Keratinocyte (primary cell): ENCODE measurements at regions not wholly inside any gene's neighbourhood (a gene's known extent, or its start where the extent isn't known, plus 50 kb on each side); places are given as distances from the start of the nearest gene placed in this dataset.

ENCODE experiments used
- DNase-seq: peaks from one replicate; pipeline ENCODE4 v3.0.0-alpha.2; 2011; ENCODE audit warnings: low read depth, missing footprints, low spot score
- FAIRE-seq: peaks from 2 replicates; lab custom pipeline; 2011; peaks lifted over from hg19 to GRCh38; lab: Jason Lieb, UNC
- H2AFZ ChIP-seq: 2 replicates; pipeline ENCODE4 v1.6.0; 2012; ENCODE audit warnings: low read length, control low read depth, inconsistent platforms; ENCODE audit not compliant: control insufficient read depth
- H3K27ac ChIP-seq: 2 replicates; pipeline ENCODE4 v1.5.1; 2011; ENCODE audit warnings: low read length; ENCODE audit not compliant: control insufficient read depth, insufficient read depth
- H3K27me3 ChIP-seq: 3 replicates; pipeline ENCODE4 v1.6.0; 2011; ENCODE audit warnings: low read length; ENCODE audit not compliant: control insufficient read depth, insufficient read depth; ENCODE audit errors: extremely low read depth
- H3K36me3 ChIP-seq, 2 experiments: 2 replicates in 1 of 2; 3 replicates in 1 of 2; pipeline ENCODE4 v1.5.1; 2011; ENCODE audit warnings: low read length in 2 of 2, mild to moderate bottlenecking in 1 of 2; ENCODE audit not compliant: control insufficient read depth in 2 of 2, insufficient read depth in 2 of 2; ENCODE audit errors: extremely low read depth in 1 of 2
- H3K4me1 ChIP-seq: 3 replicates; pipeline ENCODE4 v1.5.1; 2011; ENCODE audit warnings: low read length; ENCODE audit not compliant: control insufficient read depth, insufficient read depth; ENCODE audit errors: extremely low read depth
- H3K4me2 ChIP-seq: 3 replicates; pipeline ENCODE4 v1.6.0; 2011; ENCODE audit warnings: low read depth, low read length; ENCODE audit not compliant: control insufficient read depth, insufficient read depth; ENCODE audit errors: extremely low read depth
- H3K4me3 ChIP-seq, 3 experiments: fragments of 200-600 bp in 1 of 3; sonication (generic) in 1 of 3; 2 replicates in 2 of 3; 3 replicates in 1 of 3; pipeline ENCODE4 v1.5.1; 2011 to 2016; ENCODE audit warnings: low read length in 3 of 3, mild to moderate bottlenecking in 3 of 3, control low read depth in 2 of 3, inconsistent platforms in 1 of 3, low read depth in 1 of 3, mixed read lengths in 1 of 3, mixed run types in 1 of 3, moderate library complexity in 1 of 3; ENCODE audit not compliant: control insufficient read depth in 2 of 3, insufficient read depth in 2 of 3; ENCODE audit errors: extremely low read depth in 1 of 3
- H3K79me2 ChIP-seq: 2 replicates; pipeline ENCODE4 v1.6.0; 2012; ENCODE audit warnings: low read length; ENCODE audit not compliant: control insufficient read depth, insufficient read depth
- H3K9ac ChIP-seq: 3 replicates; pipeline ENCODE4 v1.6.0; 2011; ENCODE audit warnings: low read length; ENCODE audit not compliant: control insufficient read depth, insufficient read depth; ENCODE audit errors: extremely low read depth
- H3K9me1 ChIP-seq: 3 replicates; pipeline ENCODE4 v1.6.0; 2011; ENCODE audit warnings: low read length; ENCODE audit not compliant: control insufficient read depth, insufficient read depth; ENCODE audit errors: extremely low read depth
- H3K9me3 ChIP-seq: 2 replicates; pipeline ENCODE4 v1.5.1; 2012; ENCODE audit warnings: low read depth, low read length; ENCODE audit not compliant: control insufficient read depth
- H4K20me1 ChIP-seq: 3 replicates; pipeline ENCODE4 v1.6.0; 2011; ENCODE audit warnings: low read length; ENCODE audit not compliant: control insufficient read depth, insufficient read depth; ENCODE audit errors: extremely low read depth
- CTCF ChIP-seq, 3 experiments: IDR thresholded peaks in 1 of 3; conservative IDR thresholded peaks in 1 of 3; optimal IDR thresholded peaks in 1 of 3; 2 replicates in 2 of 3; 3 replicates in 1 of 3; pipeline versions ENCODE3 to v1.5.1; 2011; ENCODE audit warnings: low read length in 3 of 3, mild to moderate bottlenecking in 3 of 3, moderate library complexity in 2 of 3, control low read depth in 1 of 3, inconsistent platforms in 1 of 3; ENCODE audit not compliant: insufficient read depth in 2 of 3; ENCODE audit errors: extremely low read depth in 1 of 3
- EZH2 ChIP-seq: IDR thresholded peaks from one replicate; pipeline ENCODE4 v1.6.1; 2012; ENCODE audit warnings: inconsistent platforms, mild to moderate bottlenecking, low read length, moderate library complexity
- dilution Hi-C: fragments of 300-500 bp; cut with MboI; formaldehyde crosslinking; loops from one replicate; pipeline ENCODE4 v1.7.0; 2020; ENCODE audit warnings: low sequenced_read_pairs; ENCODE audit not compliant: extremely low pct_ligation_motif_present

- FAIRE-seq (no peak), DNase-seq (no peak)
- Histone ChIP-seq H3K9me3 (no peaks in the 10 kb centered on the region), H3K4me2 (no peak overlapping the region), H3K4me1 (peaks cover 5% of the 10 kb centered on the region), H3K27me3 (no peaks in the 10 kb centered on the region), H3K4me3 (no peak overlapping the region), H3K27ac (no peak overlapping the region), H3K9ac (no peak overlapping the region), H3K36me3 (no peaks in the 10 kb centered on the region), H4K20me1 (no peaks in the 10 kb centered on the region), H3K9me1 (no peaks in the 10 kb centered on the region), H3K79me2 (no peaks in the 10 kb centered on the region), H2AFZ (no peak overlapping the region)
- no peak for TF ChIP-seq CTCF (optimal IDR thresholded peaks at IDR 0.05 in 1 of 3, IDR thresholded peaks at IDR 0.05 in 1 of 3, conservative IDR thresholded peaks at IDR 0.05 in 1 of 3; ENCODE audit: extremely low read depth in 1 of 3, insufficient read depth in 2 of 3, low read length in 3 of 3)
- TF ChIP-seq EZH2, result no peak
- dilution Hi-C loops, result no loop called here
These were observed 440.9 kb downstream of the IRS1 start for GRCh38 chr2:226358688-226359087.

GRCh38 chr2:226357816-226358215 lies 441.8 kb downstream of the IRS1 start:
- H2AFZ ChIP-seq, result no peak overlapping the region
- H3K4me1 ChIP-seq, result peaks cover 2% of the 10 kb centered on the region
- H3K4me3 ChIP-seq, result no peak overlapping the region
- TF ChIP-seq CTCF (optimal IDR thresholded peaks at IDR 0.05 in 1 of 3, IDR thresholded peaks at IDR 0.05 in 1 of 3, conservative IDR thresholded peaks at IDR 0.05 in 1 of 3; ENCODE audit: extremely low read depth in 1 of 3, insufficient read depth in 2 of 3, low read length in 3 of 3) (no peak), EZH2 (no peak)
- no peaks in the 10 kb centered on the region for H3K79me2 ChIP-seq
- DNase-seq, result no peak
- H3K27ac ChIP-seq, result no peak overlapping the region
- H3K9ac ChIP-seq, result no peak overlapping the region
- dilution Hi-C loops, result no loop called here
- no peaks in the 10 kb centered on the region for H3K9me1 ChIP-seq
- no peaks in the 10 kb centered on the region for H4K20me1 ChIP-seq
- H3K9me3 ChIP-seq, result no peaks in the 10 kb centered on the region
- H3K36me3 ChIP-seq, result no peaks in the 10 kb centered on the region
- no peak for FAIRE-seq
- no peak overlapping the region for H3K4me2 ChIP-seq
- no peaks in the 10 kb centered on the region for H3K27me3 ChIP-seq
